ENCODE measurements at regions not wholly inside any gene's neighbourhood (a gene's known extent, or its start where the extent isn't known, plus 50 kb on each side); places are given as distances from the start of the nearest gene placed in this dataset.

GRCh38 chr6:56841751-56842150 is 113.2 kb upstream of the BEND6 start:
- H3K4me1 ChIP-seq (ENCODE audit: control insufficient read depth in 1 of 2, insufficient read depth in 1 of 2, low read depth in 1 of 2, low read length in 1 of 2): peaks cover 2 to 8% of the 10 kb centered on the region in 2 experiments
- no peaks in the 10 kb centered on the region for H3K36me3 ChIP-seq
- TF ChIP-seq CTCF (IDR thresholded peaks at IDR 0.05): no peak

GRCh38 chr6:56841381-56841749 is 113.5 kb upstream of the BEND6 start:
- Histone ChIP-seq H3K4me1 (ENCODE audit: control insufficient read depth in 1 of 2, insufficient read depth in 1 of 2, low read depth in 1 of 2, low read length in 1 of 2) (peaks cover 2 to 8% of the 10 kb centered on the region in 2 experiments), H3K27ac (no peak overlapping the region), H3K4me3 (ENCODE audit: low read depth in 1 of 2, low read length in 1 of 2) (no peak overlapping the region), H3K9me3 (no peaks in the 10 kb centered on the region), H3K36me3 (no peaks in the 10 kb centered on the region), H3K27me3 (peaks cover 67% of the 10 kb centered on the region)
- TF ChIP-seq CTCF (IDR thresholded peaks at IDR 0.05): no peak

More at GRCh38 chr6:56841751-56842150, 113.2 kb upstream of the BEND6 start:
- H3K27ac ChIP-seq: no peak overlapping the region
- H3K27me3 ChIP-seq: peaks cover 68% of the 10 kb centered on the region
- no peaks in the 10 kb centered on the region for H3K9me3 ChIP-seq
- H3K4me3 ChIP-seq (ENCODE audit: low read depth in 1 of 2, low read length in 1 of 2): no peak overlapping the region

GRCh38 chr6:56840467-56841380 is 114.2 kb upstream of the BEND6 start:
- no peak overlapping the region for H3K27ac ChIP-seq
- H3K27me3 ChIP-seq: peaks cover 61% of the 10 kb centered on the region
- no peaks in the 10 kb centered on the region for H3K9me3 ChIP-seq
- TF ChIP-seq CTCF (IDR thresholded peaks at IDR 0.05): no peak
- no peaks in the 10 kb centered on the region for H3K36me3 ChIP-seq
- peaks cover 2 to 8% of the 10 kb centered on the region in 2 experiments for H3K4me1 ChIP-seq (ENCODE audit: control insufficient read depth in 1 of 2, insufficient read depth in 1 of 2, low read depth in 1 of 2, low read length in 1 of 2)
- no peak overlapping the region for H3K4me3 ChIP-seq (ENCODE audit: low read depth in 1 of 2, low read length in 1 of 2)

- H3K27me3 ChIP-seq: peaks cover 50% of the 10 kb centered on the region
- H3K4me3 ChIP-seq (ENCODE audit: low read depth in 1 of 2, low read length in 1 of 2): no peak overlapping the region
- no peak overlapping the region for H3K27ac ChIP-seq
- peaks cover 2 to 8% of the 10 kb centered on the region in 2 experiments for H3K4me1 ChIP-seq (ENCODE audit: control insufficient read depth in 1 of 2, insufficient read depth in 1 of 2, low read depth in 1 of 2, low read length in 1 of 2)
- no peaks in the 10 kb centered on the region for H3K36me3 ChIP-seq
- no peaks in the 10 kb centered on the region for H3K9me3 ChIP-seq
- no peak for TF ChIP-seq CTCF (IDR thresholded peaks at IDR 0.05)
These were observed 115.2 kb upstream of the BEND6 start for GRCh38 chr6:56839533-56840183.

- Histone ChIP-seq H3K27ac (no peak overlapping the region), H3K27me3 (peaks cover 43% of the 10 kb centered on the region), H3K4me3 (ENCODE audit: low read depth in 1 of 2, low read length in 1 of 2) (no peak overlapping the region), H3K4me1 (ENCODE audit: control insufficient read depth in 1 of 2, insufficient read depth in 1 of 2, low read depth in 1 of 2, low read length in 1 of 2) (peaks cover 1 to 5% of the 10 kb centered on the region in 2 experiments), H3K36me3 (no peaks in the 10 kb centered on the region), H3K9me3 (no peaks in the 10 kb centered on the region)
- TF ChIP-seq CTCF (IDR thresholded peaks at IDR 0.05): no peak
These were observed 115.9 kb upstream of the BEND6 start for GRCh38 chr6:56838965-56839364.
